ENCODE measurements at regions not wholly inside any gene's neighbourhood (a gene's known extent, or its start where the extent isn't known, plus 50 kb on each side); places are given as distances from the start of the nearest gene placed in this dataset.

DNA sequence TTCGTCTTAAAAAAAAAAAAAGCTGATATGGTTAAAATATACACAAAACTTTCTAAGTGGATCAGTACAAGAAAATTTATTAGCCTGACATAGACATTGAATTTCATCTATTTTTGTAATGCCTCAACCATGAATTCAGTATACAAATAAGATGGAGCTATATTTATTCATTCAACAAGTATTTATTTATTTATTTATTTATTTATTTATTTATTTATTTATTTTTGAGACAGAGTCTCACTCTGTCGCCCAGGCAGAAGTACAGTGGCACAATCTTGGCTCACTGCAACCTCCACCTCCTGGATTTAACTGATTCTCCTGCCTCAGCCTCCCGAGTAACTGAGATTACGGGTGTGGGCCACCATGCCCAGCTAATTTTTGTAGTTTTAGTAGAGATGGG, 78.5 kb upstream of the GSX1 start:
- no peaks in the 10 kb centered on the region for H3K9me3 Mint-ChIP-seq (ENCODE audit: low read depth, unreplicated experiment)
- DNase-seq = no peak
- H3K27me3 Mint-ChIP-seq (ENCODE audit: unreplicated experiment) = peaks cover 5% of the 10 kb centered on the region
- H3K27ac Mint-ChIP-seq (ENCODE audit: unreplicated experiment) = no peak overlapping the region
- CTCF ChIA-PET = no interaction called here
- no peaks in the 10 kb centered on the region for H3K36me3 Mint-ChIP-seq (ENCODE audit: insufficient read depth, unreplicated experiment)
- TF ChIP-seq, protein P1, sequence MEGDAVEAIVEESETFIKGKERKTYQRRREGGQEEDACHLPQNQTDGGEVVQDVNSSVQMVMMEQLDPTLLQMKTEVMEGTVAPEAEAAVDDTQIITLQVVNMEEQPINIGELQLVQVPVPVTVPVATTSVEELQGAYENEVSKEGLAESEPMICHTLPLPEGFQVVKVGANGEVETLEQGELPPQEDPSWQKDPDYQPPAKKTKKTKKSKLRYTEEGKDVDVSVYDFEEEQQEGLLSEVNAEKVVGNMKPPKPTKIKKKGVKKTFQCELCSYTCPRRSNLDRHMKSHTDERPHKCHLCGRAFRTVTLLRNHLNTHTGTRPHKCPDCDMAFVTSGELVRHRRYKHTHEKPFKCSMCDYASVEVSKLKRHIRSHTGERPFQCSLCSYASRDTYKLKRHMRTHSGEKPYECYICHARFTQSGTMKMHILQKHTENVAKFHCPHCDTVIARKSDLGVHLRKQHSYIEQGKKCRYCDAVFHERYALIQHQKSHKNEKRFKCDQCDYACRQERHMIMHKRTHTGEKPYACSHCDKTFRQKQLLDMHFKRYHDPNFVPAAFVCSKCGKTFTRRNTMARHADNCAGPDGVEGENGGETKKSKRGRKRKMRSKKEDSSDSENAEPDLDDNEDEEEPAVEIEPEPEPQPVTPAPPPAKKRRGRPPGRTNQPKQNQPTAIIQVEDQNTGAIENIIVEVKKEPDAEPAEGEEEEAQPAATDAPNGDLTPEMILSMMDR (IDR thresholded peaks at IDR 0.05; ENCODE audit: unreplicated experiment) = no peak
- no TSS peak for BruUV-seq (replicated peaks)
- no peaks in the 10 kb centered on the region for H3K4me1 Mint-ChIP-seq (ENCODE audit: low read depth, unreplicated experiment)
- intact Hi-C loops (cut with micrococcal nuclease; ENCODE audit: unreplicated experiment) = loop anchor here (10.0 kb wide), 1 partner anchor 179 kb away; no protein-coding TSS in a partner anchor
- H3K4me3 Mint-ChIP-seq (ENCODE audit: low read depth, unreplicated experiment) = no peak overlapping the region

DNA sequence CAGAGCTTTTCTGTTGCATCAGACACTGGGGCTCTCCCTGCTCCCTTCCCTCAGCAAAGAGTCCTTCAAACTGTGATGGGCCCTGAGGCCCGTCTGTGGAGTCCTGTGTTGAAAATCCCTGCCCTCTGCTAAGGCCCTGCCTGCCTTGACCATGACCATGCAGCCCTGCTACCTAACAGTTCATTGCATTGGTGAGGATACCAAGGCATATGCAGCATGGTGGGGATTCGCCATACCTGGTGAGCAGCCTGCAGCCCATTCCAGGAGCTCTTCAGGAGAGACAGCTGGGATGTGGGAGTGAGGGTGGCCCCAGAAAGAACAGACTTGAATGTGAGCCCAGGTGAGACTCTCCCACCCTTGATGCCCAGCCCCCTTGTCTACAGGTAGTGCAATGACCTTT, 70.6 kb upstream of the GSX1 start:
- TF ChIP-seq, protein P1 (IDR thresholded peaks at IDR 0.05; ENCODE audit: unreplicated experiment) = no peak
- H3K36me3 Mint-ChIP-seq (ENCODE audit: insufficient read depth, unreplicated experiment) = no peaks in the 10 kb centered on the region
- intact Hi-C loops (cut with micrococcal nuclease; ENCODE audit: unreplicated experiment) = no loop called here
- H3K4me3 Mint-ChIP-seq (ENCODE audit: low read depth, unreplicated experiment) = no peak overlapping the region
- no peak for DNase-seq
- H3K27me3 Mint-ChIP-seq (ENCODE audit: unreplicated experiment) = peaks cover 15% of the 10 kb centered on the region
- CTCF ChIA-PET = no interaction called here
- no peaks in the 10 kb centered on the region for H3K9me3 Mint-ChIP-seq (ENCODE audit: low read depth, unreplicated experiment)
- no peaks in the 10 kb centered on the region for H3K4me1 Mint-ChIP-seq (ENCODE audit: low read depth, unreplicated experiment)
- no TSS peak for BruUV-seq (replicated peaks)
- no peak overlapping the region for H3K27ac Mint-ChIP-seq (ENCODE audit: unreplicated experiment)

DNA sequence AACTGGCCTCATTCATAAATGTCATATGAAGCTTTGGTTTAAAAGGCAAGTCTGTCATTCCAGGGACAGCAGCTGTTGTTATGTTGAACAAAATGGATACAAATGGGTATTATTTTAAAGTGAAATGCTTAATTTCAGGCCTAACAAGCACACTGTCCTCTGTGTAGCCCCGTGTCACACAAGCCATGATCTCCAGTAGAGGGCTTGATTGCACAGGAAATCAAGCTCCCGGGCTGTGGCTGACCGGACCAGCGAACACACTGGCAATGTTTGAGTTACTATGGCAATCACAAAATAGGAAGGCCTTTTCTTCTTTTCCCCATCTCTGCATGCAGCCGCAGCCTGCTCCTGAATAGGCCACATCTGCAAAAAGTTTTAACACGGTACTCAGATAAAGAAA, 64.0 kb upstream of the GSX1 start:
- no peaks in the 10 kb centered on the region for H3K4me1 Mint-ChIP-seq (ENCODE audit: low read depth, unreplicated experiment)
- no peaks in the 10 kb centered on the region for H3K36me3 Mint-ChIP-seq (ENCODE audit: insufficient read depth, unreplicated experiment)
- no peaks in the 10 kb centered on the region for H3K9me3 Mint-ChIP-seq (ENCODE audit: low read depth, unreplicated experiment)
- no TSS peak for BruUV-seq (replicated peaks)
- no peak overlapping the region for H3K4me3 Mint-ChIP-seq (ENCODE audit: low read depth, unreplicated experiment)
- H3K27me3 Mint-ChIP-seq (ENCODE audit: unreplicated experiment) = peaks cover 27% of the 10 kb centered on the region
- H3K27ac Mint-ChIP-seq (ENCODE audit: unreplicated experiment) = no peak overlapping the region
- CTCF ChIA-PET = interaction anchor here (0.6 kb wide), 1 partner anchor 51 kb away, joined by 3 read pairs; no protein-coding TSS in a partner anchor
- intact Hi-C loops (cut with micrococcal nuclease; ENCODE audit: unreplicated experiment) = no loop called here
- no peak for DNase-seq
- TF ChIP-seq, protein P1 (IDR thresholded peaks at IDR 0.05; ENCODE audit: unreplicated experiment) = no peak

DNA sequence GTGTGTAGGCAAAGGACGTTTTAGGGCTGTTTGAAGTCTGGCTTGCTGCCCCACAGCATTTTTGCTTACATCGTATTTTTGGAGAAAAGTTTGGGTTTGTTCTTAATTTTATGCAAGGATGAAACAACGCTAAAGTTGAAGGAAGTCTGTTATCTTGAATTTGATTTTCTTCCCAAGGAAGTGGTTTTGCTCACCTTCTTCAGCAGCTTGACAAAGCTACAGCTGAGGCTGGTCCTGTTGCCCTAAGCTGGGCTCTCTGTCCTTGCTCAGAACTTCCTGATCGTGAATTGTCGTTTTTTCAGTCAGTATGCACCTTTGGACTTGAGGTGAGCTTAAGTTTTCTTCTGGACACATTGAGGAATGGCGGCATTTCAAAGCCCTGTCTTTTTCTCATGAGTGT, 62.1 kb upstream of the GSX1 start:
- intact Hi-C loops (cut with micrococcal nuclease; ENCODE audit: unreplicated experiment) = no loop called here
- H3K9me3 Mint-ChIP-seq (ENCODE audit: low read depth, unreplicated experiment) = no peaks in the 10 kb centered on the region
- no peaks in the 10 kb centered on the region for H3K36me3 Mint-ChIP-seq (ENCODE audit: insufficient read depth, unreplicated experiment)
- no peak for DNase-seq
- no peak overlapping the region for H3K4me3 Mint-ChIP-seq (ENCODE audit: low read depth, unreplicated experiment)
- no peak overlapping the region for H3K27ac Mint-ChIP-seq (ENCODE audit: unreplicated experiment)
- TF ChIP-seq, protein P1 (IDR thresholded peaks at IDR 0.05; ENCODE audit: unreplicated experiment) = no peak
- BruUV-seq (replicated peaks) = no TSS peak
- no peaks in the 10 kb centered on the region for H3K4me1 Mint-ChIP-seq (ENCODE audit: low read depth, unreplicated experiment)
- CTCF ChIA-PET = no interaction called here
- peaks cover 27% of the 10 kb centered on the region for H3K27me3 Mint-ChIP-seq (ENCODE audit: unreplicated experiment)

Measured in Calu3 (cell line).